ENCODE measurements at regions not wholly inside any gene's neighbourhood (a gene's known extent, or its start where the extent isn't known, plus 50 kb on each side); places are given as distances from the start of the nearest gene placed in this dataset.
A peak's percentile ranks its signal among the peaks of the same experiment; 100 is the strongest.
"Not testable (repeated sequence)": the region's sequence is repeated elsewhere in the genome, so short reads cannot be mapped to it uniquely, and the experiment has no call there.

GRCh38 chr3:115292677-115293165, 145.6 kb upstream of the ZBTB20 start:
- ATAC-seq (ENCODE audit: insufficient number of reproducible peaks, low FRiP score, low read depth) (no peak), DNase-seq (ENCODE audit: low spot score) (no peak)
- TF ChIP-seq CTCF (IDR thresholded peaks at IDR 0.05) = no peak
- Histone ChIP-seq H3K27me3 (replicated peaks; ENCODE audit: insufficient read depth) (no peaks in the 10 kb centered on the region), H3K36me3 (no peaks in the 10 kb centered on the region), H3K4me1 (ENCODE audit: control insufficient read depth in 1 of 2, low read depth in 2 of 2) (peaks cover 0 to 23% of the 10 kb centered on the region in 2 donors), H3K9me3 (no peaks in the 10 kb centered on the region), H3K4me3 (no peak overlapping the region), H3K27ac (no peak overlapping the region)

- DNase-seq (ENCODE audit: low spot score) (no peak), ATAC-seq (ENCODE audit: insufficient number of reproducible peaks, low FRiP score, low read depth) (no peak)
- Histone ChIP-seq H3K27ac (peak overlapping the region in 1 of 2 donors; percentile 24), H3K4me1 (ENCODE audit: control insufficient read depth in 1 of 2, low read depth in 2 of 2) (peaks cover 0 to 23% of the 10 kb centered on the region in 2 donors), H3K36me3 (no peaks in the 10 kb centered on the region), H3K27me3 (replicated peaks; ENCODE audit: insufficient read depth) (no peaks in the 10 kb centered on the region), H3K9me3 (no peaks in the 10 kb centered on the region), H3K4me3 (no peak overlapping the region)
- TF ChIP-seq CTCF (IDR thresholded peaks at IDR 0.05) = no peak
Observed at GRCh38 chr3:115293321-115293720, 146.2 kb upstream of the ZBTB20 start.

GRCh38 chr3:115301364-115301860, 154.3 kb upstream of the ZBTB20 start:
- no peak for TF ChIP-seq CTCF (IDR thresholded peaks at IDR 0.05)
- H3K27me3 ChIP-seq (replicated peaks; ENCODE audit: insufficient read depth) = no peaks in the 10 kb centered on the region
- no peaks in the 10 kb centered on the region for H3K4me1 ChIP-seq (ENCODE audit: control insufficient read depth in 1 of 2, low read depth in 2 of 2)
- H3K4me3 ChIP-seq = no peak overlapping the region
- H3K36me3 ChIP-seq = no peaks in the 10 kb centered on the region
- DNase-seq (ENCODE audit: low spot score) (no peak), ATAC-seq (ENCODE audit: insufficient number of reproducible peaks, low FRiP score, low read depth) (no peak)
- no peak overlapping the region for H3K27ac ChIP-seq
- H3K9me3 ChIP-seq = no peaks in the 10 kb centered on the region

GRCh38 chr3:115317953-115318352, 170.9 kb upstream of the ZBTB20 start:
- not testable (repeated sequence) for H3K27me3 ChIP-seq (replicated peaks; ENCODE audit: insufficient read depth); ATAC-seq (ENCODE audit: insufficient number of reproducible peaks, low FRiP score, low read depth); H3K9me3 ChIP-seq; DNase-seq (ENCODE audit: low spot score); H3K36me3 ChIP-seq; H3K4me1 ChIP-seq (ENCODE audit: control insufficient read depth in 1 of 2, low read depth in 2 of 2); H3K27ac ChIP-seq; H3K4me3 ChIP-seq

GRCh38 chr3:115321400-115321805, 174.3 kb upstream of the ZBTB20 start:
- no peak for TF ChIP-seq CTCF (IDR thresholded peaks at IDR 0.05)
- no peaks in the 10 kb centered on the region for H3K27me3 ChIP-seq (replicated peaks; ENCODE audit: insufficient read depth)
- no peak for DNase-seq (ENCODE audit: low spot score)
- no peak overlapping the region for H3K4me3 ChIP-seq
- H3K9me3 ChIP-seq = no peaks in the 10 kb centered on the region
- no peaks in the 10 kb centered on the region for H3K36me3 ChIP-seq
- H3K27ac ChIP-seq = no peak overlapping the region
- H3K4me1 ChIP-seq (ENCODE audit: control insufficient read depth in 1 of 2, low read depth in 2 of 2) = no peaks in the 10 kb centered on the region
- ATAC-seq (ENCODE audit: insufficient number of reproducible peaks, low FRiP score, low read depth) = no peak

- Histone ChIP-seq H3K4me3 (no peak overlapping the region), H3K27ac (no peak overlapping the region), H3K4me1 (ENCODE audit: control insufficient read depth in 1 of 2, low read depth in 2 of 2) (no peaks in the 10 kb centered on the region), H3K9me3 (no peaks in the 10 kb centered on the region), H3K36me3 (no peaks in the 10 kb centered on the region), H3K27me3 (replicated peaks; ENCODE audit: insufficient read depth) (no peaks in the 10 kb centered on the region)
- no peak for TF ChIP-seq CTCF (IDR thresholded peaks at IDR 0.05)
- ATAC-seq (ENCODE audit: insufficient number of reproducible peaks, low FRiP score, low read depth) (no peak), DNase-seq (ENCODE audit: low spot score) (no peak)
Observed at GRCh38 chr3:115322901-115323300, 175.8 kb upstream of the ZBTB20 start.

Data from thoracic aorta (tissue), 2 donors.